HepG2 (cell line): ENCODE measurements at regions not wholly inside any gene's neighbourhood (a gene's known extent, or its start where the extent isn't known, plus 50 kb on each side); places are given as distances from the start of the nearest gene placed in this dataset.

Source experiments
- ATAC-seq: fragments of 200-7000 bp; cut with Tn5 transposase; 3 replicates; pipeline ENCODE4 v1.9.1; 2020; ENCODE audit warnings: mild to moderate bottlenecking, moderate library complexity
- BruUV-seq: library from RNA; stranded (reverse); fragments of 400-500 nt; replicated peaks from 2 replicates; lab custom pipeline; 2021; lab: Mats Ljungman, UMichigan
- CTCF ChIA-PET: fragments of 300-600 bp; formaldehyde crosslinking; extraction: SDS; loops from one replicate; lab custom pipeline; 2021; ENCODE audit warnings: low total read pairs, inconsistent platforms, low intra/inter-chr PET ratio; lab: Yijun Ruan, JAX
- POLR2A ChIA-PET: fragments of 350-600 bp; sonication (Branson Sonifier 250); formaldehyde crosslinking; loops from one replicate; lab custom pipeline; 2020; ENCODE audit warnings: antibody characterized with exemption, inconsistent platforms; lab: Yijun Ruan, JAX
- DNase-seq: peaks from one replicate; pipeline ENCODE4 v3.0.0-alpha.2; 2015; ENCODE audit warnings: low spot score
- FAIRE-seq: peaks from 3 replicates; lab custom pipeline; 2011; peaks lifted over from hg19 to GRCh38; lab: Jason Lieb, UNC
- H2AFZ ChIP-seq: one replicate; pipeline ENCODE4 v1.6.1; 2011; ENCODE audit warnings: low read length, inconsistent platforms
- H3K27ac ChIP-seq: fragments of 300-600 bp; 3 replicates; pipeline ENCODE4 v1.8.0; 2011; ENCODE audit warnings: mixed run types, mild to moderate bottlenecking, mixed read lengths, low read length, inconsistent platforms; ENCODE audit not compliant: insufficient read depth; ENCODE audit errors: extremely low read length
- H3K27me3 ChIP-seq, 2 experiments: fragments of 200-600 bp in 1 of 2; 2 replicates in 1 of 2; 3 replicates in 1 of 2; pipeline versions ENCODE4 v1.6.0 to v1.8.0; 2011; ENCODE audit warnings: low read length in 2 of 2, mild to moderate bottlenecking in 2 of 2, moderate library complexity in 2 of 2, inconsistent platforms in 1 of 2; ENCODE audit not compliant: insufficient read depth in 2 of 2, control insufficient read depth in 1 of 2
- H3K36me3 ChIP-seq, 2 experiments: fragments of 200-600 bp in 1 of 2; replicated peaks in 1 of 2; 2 replicates in 1 of 2; 3 replicates in 1 of 2; pipeline versions ENCODE4 v1.5.1 to v1.8.0; 2011; ENCODE audit warnings: low read length in 2 of 2, inconsistent platforms in 1 of 2; ENCODE audit not compliant: insufficient read depth in 2 of 2, control insufficient read depth in 1 of 2
- H3K4me1 ChIP-seq: 2 replicates; pipeline ENCODE4 v1.5.1; 2012; ENCODE audit warnings: low read length, inconsistent platforms; ENCODE audit not compliant: insufficient read depth
- H3K4me2 ChIP-seq: 2 replicates; pipeline ENCODE4 v1.6.0; 2011; ENCODE audit warnings: low read depth, low read length, inconsistent platforms
- H3K4me3 ChIP-seq, 3 experiments: fragments of 200-600 bp in 1 of 3; sonication (generic), shearing (Covaris generic) in 1 of 3; replicated peaks in 1 of 3; 2 replicates each; pipeline ENCODE4 v1.5.1; 2011 to 2016; ENCODE audit warnings: low read length in 3 of 3, inconsistent platforms in 2 of 3, low read depth in 2 of 3, mild to moderate bottlenecking in 2 of 3, control low read depth in 1 of 3, mixed read lengths in 1 of 3; ENCODE audit not compliant: insufficient read depth in 1 of 3
- H3K79me2 ChIP-seq: one replicate; pipeline ENCODE4 v1.6.1; 2011; ENCODE audit warnings: low read length, inconsistent platforms; ENCODE audit not compliant: insufficient read depth
- H3K9ac ChIP-seq: 2 replicates; pipeline ENCODE4 v1.6.0; 2011; ENCODE audit warnings: mild to moderate bottlenecking, low read depth, low read length, inconsistent platforms; ENCODE audit not compliant: insufficient read depth
- H3K9me3 ChIP-seq: 2 replicates; pipeline ENCODE4 v1.5.1; 2012; ENCODE audit warnings: mild to moderate bottlenecking, low read length
- H4K20me1 ChIP-seq: 2 replicates; pipeline ENCODE4 v1.6.0; 2011; ENCODE audit warnings: inconsistent platforms, mild to moderate bottlenecking, low read length, moderate library complexity; ENCODE audit not compliant: insufficient read depth
- ELK4 ChIP-seq: sonication (generic); formaldehyde crosslinking; IDR thresholded peaks from 2 replicates; pipeline ENCODE4 v1.9.0; 2021; ENCODE audit warnings: missing genetic modification reagents, borderline replicate concordance
- HNRNPK ChIP-seq: fragments of 200-400 bp; formaldehyde crosslinking; IDR thresholded peaks from 2 replicates; pipeline ENCODE4 v1.6.1; 2018; ENCODE audit warnings: low read length, low read depth, moderate library complexity, mild to moderate bottlenecking; ENCODE audit not compliant: poor library complexity, severe bottlenecking
- NBN ChIP-seq: fragments of 450-650 bp; conservative IDR thresholded peaks from 2 replicates; pipeline ENCODE4 v1.6.1; 2017
- PATZ1 ChIP-seq: sonication (generic); formaldehyde crosslinking; IDR thresholded peaks from 2 replicates; pipeline ENCODE4 v1.4.0; 2020; ENCODE audit warnings: missing genetic modification reagents
- POLR2A ChIP-seq, 2 experiments: IDR thresholded peaks; 2 replicates each; pipeline ENCODE4 v1.6.1; 2011; ENCODE audit warnings: low read depth in 2 of 2, low read length in 2 of 2, mild to moderate bottlenecking in 1 of 2, moderate library complexity in 1 of 2; ENCODE audit not compliant: insufficient read depth in 1 of 2
- PRDM15 ChIP-seq: sonication (generic); formaldehyde crosslinking; IDR thresholded peaks from 2 replicates; pipeline ENCODE4 v1.4.0; 2020; ENCODE audit warnings: missing genetic modification reagents
- SRF ChIP-seq: IDR thresholded peaks from 2 replicates; pipeline ENCODE4 v1.6.1; 2011; ENCODE audit warnings: mild to moderate bottlenecking, low read depth, low read length, moderate library complexity
- SRSF1 ChIP-seq: fragments of 200-400 bp; formaldehyde crosslinking; optimal IDR thresholded peaks from 2 replicates; pipeline ENCODE3; 2017; ENCODE audit warnings: mild to moderate bottlenecking, low read depth, low read length, moderate library complexity
- ZNF484 ChIP-seq: sonication (generic); formaldehyde crosslinking; IDR thresholded peaks from 2 replicates; pipeline ENCODE4 v1.5.1; 2020; ENCODE audit warnings: mild to moderate bottlenecking, low read depth, missing genetic modification reagents, borderline replicate concordance
- ZNF546 ChIP-seq: sonication (generic); formaldehyde crosslinking; conservative IDR thresholded peaks from 2 replicates; pipeline ENCODE4 v1.8.1; 2023; ENCODE audit warnings: mild to moderate bottlenecking, missing genetic modification reagents
- ZNF609 ChIP-seq: sonication (generic); formaldehyde crosslinking; IDR thresholded peaks from 2 replicates; pipeline ENCODE4 v1.4.0; 2020; ENCODE audit warnings: mild to moderate bottlenecking, missing genetic modification reagents, borderline replicate concordance
- ZNF614 ChIP-seq: IDR thresholded peaks from 2 replicates; pipeline ENCODE4 v1.6.1; 2018; ENCODE audit warnings: missing biosample characterization, missing genetic modification reagents, inconsistent platforms, borderline replicate concordance
- ZNF713 ChIP-seq: sonication (generic); formaldehyde crosslinking; IDR thresholded peaks from 2 replicates; pipeline ENCODE4 v1.4.0; 2020; ENCODE audit warnings: mild to moderate bottlenecking, missing genetic modification reagents
- ZNF746 ChIP-seq: sonication (generic); formaldehyde crosslinking; IDR thresholded peaks from 2 replicates; pipeline ENCODE4 v1.8.0; 2022; ENCODE audit warnings: mild to moderate bottlenecking, missing genetic modification reagents
- WGBS: methylation state at CpG from one replicate; pipeline ENCODE4 v1.1.6; 2017; ENCODE audit warnings: low lambda C conversion rate; 5-methylcytosine and 5-hydroxymethylcytosine counted together
- in situ Hi-C: cut with HindIII; loops from 2 replicates; pipeline ENCODE4 v1.10.0; 2017; ENCODE audit warnings: low pct_unique_long_range_greater_than_20kb; ENCODE audit not compliant: extremely low pct_ligation_motif_present
- intact Hi-C: fragments of 100-400 bp; cut with micrococcal nuclease; formaldehyde crosslinking; loops from one replicate; pipeline ENCODE4 v1.10.0; 2022; ENCODE audit not compliant: unreplicated experiment

GRCh38 chr10:44779511-44779910 is 131.6 kb upstream of the TMEM72 start:
- no peaks in the 10 kb centered on the region for H4K20me1 ChIP-seq
- H3K4me3 ChIP-seq, result no peak overlapping the region
- WGBS, result 23% methylated on average over 7 of the region's 7 CpGs
- no peaks in the 10 kb centered on the region for H3K9me3 ChIP-seq
- ChIA-PET POLR2A (no interaction called here), CTCF (no interaction called here)
- no peaks in the 10 kb centered on the region for H3K36me3 ChIP-seq
- no peaks in the 10 kb centered on the region for H3K79me2 ChIP-seq
- intact Hi-C loops, result no loop called here
- DNase-seq (no peak), ATAC-seq (no peak), FAIRE-seq (no peak)
- in situ Hi-C loops, result no loop called here
- H3K4me1 ChIP-seq, result no peaks in the 10 kb centered on the region
- H2AFZ ChIP-seq, result no peak overlapping the region
- no peak overlapping the region for H3K27ac ChIP-seq
- no peak overlapping the region for H3K4me2 ChIP-seq
- H3K27me3 ChIP-seq, result no peaks in the 10 kb centered on the region; a peak in 1 of 5 replicates
- H3K9ac ChIP-seq, result no peak overlapping the region
- BruUV-seq, result no TSS peak
- TF ChIP-seq SRF (no peak), POLR2A (IDR thresholded peaks at IDR 0.05; ENCODE audit: insufficient read depth in 1 of 2, low read depth in 2 of 2, low read length in 2 of 2) (no peak), PRDM15 (CRISPR knock-in tag) (no peak), HNRNPK (no peak), ELK4 (CRISPR knock-in tag) (no peak), SRSF1 (no peak), ZNF484 (no peak), ZNF609 (CRISPR knock-in tag) (no peak), ZNF746 (no peak), ZNF713 (no peak), NBN (no peak), PATZ1 (CRISPR knock-in tag) (no peak), ZNF546 (CRISPR knock-in tag) (no peak), ZNF614 (CRISPR knock-in tag) (no peak)
